ENCODE measurements at regions not wholly inside any gene's neighbourhood (a gene's known extent, or its start where the extent isn't known, plus 50 kb on each side); places are given as distances from the start of the nearest gene placed in this dataset.

- TF ChIP-seq, protein P1, sequence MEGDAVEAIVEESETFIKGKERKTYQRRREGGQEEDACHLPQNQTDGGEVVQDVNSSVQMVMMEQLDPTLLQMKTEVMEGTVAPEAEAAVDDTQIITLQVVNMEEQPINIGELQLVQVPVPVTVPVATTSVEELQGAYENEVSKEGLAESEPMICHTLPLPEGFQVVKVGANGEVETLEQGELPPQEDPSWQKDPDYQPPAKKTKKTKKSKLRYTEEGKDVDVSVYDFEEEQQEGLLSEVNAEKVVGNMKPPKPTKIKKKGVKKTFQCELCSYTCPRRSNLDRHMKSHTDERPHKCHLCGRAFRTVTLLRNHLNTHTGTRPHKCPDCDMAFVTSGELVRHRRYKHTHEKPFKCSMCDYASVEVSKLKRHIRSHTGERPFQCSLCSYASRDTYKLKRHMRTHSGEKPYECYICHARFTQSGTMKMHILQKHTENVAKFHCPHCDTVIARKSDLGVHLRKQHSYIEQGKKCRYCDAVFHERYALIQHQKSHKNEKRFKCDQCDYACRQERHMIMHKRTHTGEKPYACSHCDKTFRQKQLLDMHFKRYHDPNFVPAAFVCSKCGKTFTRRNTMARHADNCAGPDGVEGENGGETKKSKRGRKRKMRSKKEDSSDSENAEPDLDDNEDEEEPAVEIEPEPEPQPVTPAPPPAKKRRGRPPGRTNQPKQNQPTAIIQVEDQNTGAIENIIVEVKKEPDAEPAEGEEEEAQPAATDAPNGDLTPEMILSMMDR (IDR thresholded peaks at IDR 0.05): no peak
- no peak for TF ChIP-seq POLR2A (IDR thresholded peaks at IDR 0.05)
These were observed 127.6 kb upstream of the TRHDE start for GRCh38 chr12:72144553-72144952.
